ENCODE measurements at regions not wholly inside any gene's neighbourhood (a gene's known extent, or its start where the extent isn't known, plus 50 kb on each side); places are given as distances from the start of the nearest gene placed in this dataset.

DNA sequence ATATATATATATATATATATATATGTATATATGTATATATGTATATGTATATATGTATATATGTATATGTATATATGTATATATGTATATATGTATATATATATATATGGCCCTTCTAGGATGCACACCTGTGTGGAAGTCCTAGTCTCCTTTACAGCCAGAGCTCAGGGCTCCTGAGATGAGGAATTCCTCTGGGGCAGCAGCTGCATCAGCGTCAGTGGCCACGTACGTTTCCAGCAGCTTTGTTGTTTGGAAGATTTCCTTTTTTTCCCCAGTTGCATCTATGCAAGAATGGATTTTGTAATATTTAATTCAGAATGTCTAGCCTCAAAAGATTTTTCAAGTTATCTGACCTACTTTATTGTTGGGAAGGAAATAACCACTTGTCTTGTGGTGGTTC is 68.6 kb downstream of the TNFAIP2 start:
- TF ChIP-seq TEAD4 (IDR thresholded peaks at IDR 0.05; ENCODE audit: low read depth, low read length), result no peak
- no peak for TF ChIP-seq CTCF (IDR thresholded peaks at IDR 0.05; ENCODE audit: control extremely low read depth in 1 of 3, insufficient read depth in 1 of 3, low read depth in 1 of 3, low read length in 3 of 3)
- no peak for TF ChIP-seq TAF1 (IDR thresholded peaks at IDR 0.05; ENCODE audit: low read depth, low read length)
- TF ChIP-seq, protein P1, sequence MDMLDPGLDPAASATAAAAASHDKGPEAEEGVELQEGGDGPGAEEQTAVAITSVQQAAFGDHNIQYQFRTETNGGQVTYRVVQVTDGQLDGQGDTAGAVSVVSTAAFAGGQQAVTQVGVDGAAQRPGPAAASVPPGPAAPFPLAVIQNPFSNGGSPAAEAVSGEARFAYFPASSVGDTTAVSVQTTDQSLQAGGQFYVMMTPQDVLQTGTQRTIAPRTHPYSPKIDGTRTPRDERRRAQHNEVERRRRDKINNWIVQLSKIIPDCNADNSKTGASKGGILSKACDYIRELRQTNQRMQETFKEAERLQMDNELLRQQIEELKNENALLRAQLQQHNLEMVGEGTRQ (IDR thresholded peaks at IDR 0.05; ENCODE audit: low read length), result no peak
- no peak for TF ChIP-seq EP300 (IDR thresholded peaks at IDR 0.05; ENCODE audit: borderline replicate concordance in 1 of 2, low read depth in 2 of 2, low read length in 2 of 2)
- TF ChIP-seq NANOG (IDR thresholded peaks at IDR 0.05; ENCODE audit: insufficient read depth, low read depth, low read length, poor library complexity, severe bottlenecking), result no peak
- TF ChIP-seq RNF2 (IDR thresholded peaks at IDR 0.05; ENCODE audit: borderline replicate concordance, low read depth, low read length, missing control alignments, poor library complexity, severe bottlenecking), result no peak
- no peak for TF ChIP-seq POLR2A (IDR thresholded peaks at IDR 0.05; ENCODE audit: control extremely low read depth in 1 of 2, low read depth in 2 of 2, low read length in 2 of 2)
- TF ChIP-seq HDAC2 (IDR thresholded peaks at IDR 0.05; ENCODE audit: borderline replicate concordance in 1 of 2, low read depth in 2 of 2, low read length in 2 of 2), result no peak
- no peak for TF ChIP-seq CBX5 (IDR thresholded peaks at IDR 0.05; ENCODE audit: low read depth, low read length)
